GM04504 (cell line): ENCODE measurements at regions not wholly inside any gene's neighbourhood (a gene's known extent, or its start where the extent isn't known, plus 50 kb on each side); places are given as distances from the start of the nearest gene placed in this dataset.
A peak's percentile ranks its signal among the peaks of the same experiment; 100 is the strongest.
"Not testable (repeated sequence)": the region's sequence is repeated elsewhere in the genome, so short reads cannot be mapped to it uniquely, and the experiment has no call there.

Experiments
- DNase-seq: peaks from one replicate; pipeline ENCODE4 v3.0.0-alpha.2; 2012; ENCODE audit warnings: low read depth

DNA sequence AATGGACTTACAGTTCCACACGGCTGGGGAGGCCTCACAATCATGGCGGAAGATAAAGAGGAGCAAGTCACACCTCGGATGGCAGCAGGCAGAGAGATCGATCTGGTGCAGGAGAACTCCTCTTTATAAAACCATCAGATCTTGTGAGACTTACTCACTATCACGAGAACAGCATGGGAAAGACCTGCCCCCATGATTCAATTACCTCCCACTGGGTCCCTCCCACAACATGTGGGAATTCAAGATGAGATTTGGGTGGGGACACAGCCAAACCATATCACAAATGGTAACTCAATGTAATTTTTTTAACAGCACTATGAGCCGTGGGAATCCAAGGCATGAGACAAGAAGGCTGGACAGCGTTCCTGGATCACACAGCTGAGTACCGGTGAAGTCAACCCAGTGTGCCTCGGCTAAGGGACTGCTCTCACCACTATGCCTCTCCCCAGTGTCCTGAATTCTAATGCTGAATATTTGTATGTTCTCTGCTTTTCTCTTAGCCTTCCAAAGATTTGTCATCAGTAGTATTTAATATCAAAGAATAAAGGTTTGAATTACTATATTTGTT lies 84.3 kb downstream of the IRS2 start:
- not testable (repeated sequence) for DNase-seq

DNA sequence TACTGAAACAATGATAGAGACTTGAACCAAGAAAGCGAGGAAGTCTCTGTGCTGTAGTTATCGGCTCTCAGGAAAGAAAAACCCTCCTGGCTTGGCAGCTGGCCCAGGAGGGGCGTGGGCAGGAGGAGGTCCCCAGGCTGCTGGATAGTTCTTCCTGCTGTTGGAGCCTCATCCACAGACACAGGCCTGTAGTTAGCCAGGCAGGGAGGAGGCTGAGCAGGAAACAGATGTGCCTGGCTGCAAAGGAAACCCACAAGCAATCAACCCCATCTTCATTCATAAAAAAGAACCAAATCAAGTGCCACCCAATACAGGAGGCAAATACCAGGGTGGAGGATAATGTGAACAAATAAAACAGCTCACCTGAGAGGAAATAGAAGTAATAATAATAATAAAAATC lies 86.2 kb downstream of the IRS2 start:
- peak; percentile 15 for DNase-seq

DNA sequence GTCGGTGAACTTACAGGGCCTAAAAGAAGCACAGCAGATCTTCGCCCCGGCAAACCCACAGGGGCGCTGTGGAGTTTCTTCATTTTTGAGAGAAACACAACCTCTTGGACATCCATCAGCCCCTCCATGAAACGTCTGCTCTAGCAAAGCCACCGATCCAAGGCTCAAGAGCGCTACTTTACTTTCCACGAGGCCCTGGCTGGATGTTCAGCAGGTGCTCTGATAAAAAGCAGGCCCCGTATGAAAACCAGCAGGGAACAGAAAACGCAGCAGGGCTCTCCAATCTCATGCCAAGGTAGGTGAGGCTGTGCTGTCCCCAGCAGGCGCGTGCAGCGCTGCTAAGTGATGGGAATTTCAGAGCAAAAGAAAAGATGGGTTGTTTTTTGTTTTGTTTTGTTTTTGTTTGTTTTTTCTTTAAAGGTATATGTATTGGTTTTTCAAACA lies 86.7 kb downstream of the IRS2 start:
- no peak for DNase-seq

DNA sequence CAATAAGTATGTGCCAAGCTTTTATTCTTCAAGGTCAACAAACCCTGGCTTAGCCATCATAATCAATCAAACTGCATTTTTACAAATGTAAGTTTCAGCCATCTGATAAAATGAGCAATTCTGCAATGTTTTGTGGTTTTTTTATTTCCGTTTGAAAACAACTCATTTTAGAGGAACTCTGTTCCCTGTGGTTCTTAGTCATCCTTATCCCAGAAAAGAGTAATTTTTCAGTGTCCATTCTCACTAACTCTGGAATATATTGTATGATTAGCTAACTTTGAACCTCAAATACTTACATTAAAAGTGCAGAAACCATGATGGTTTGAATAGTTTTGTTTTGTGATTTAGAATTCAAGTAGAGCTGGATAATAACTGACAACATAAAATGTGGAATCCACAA lies 87.6 kb downstream of the IRS2 start:
- peak; percentile 38 for DNase-seq

DNA sequence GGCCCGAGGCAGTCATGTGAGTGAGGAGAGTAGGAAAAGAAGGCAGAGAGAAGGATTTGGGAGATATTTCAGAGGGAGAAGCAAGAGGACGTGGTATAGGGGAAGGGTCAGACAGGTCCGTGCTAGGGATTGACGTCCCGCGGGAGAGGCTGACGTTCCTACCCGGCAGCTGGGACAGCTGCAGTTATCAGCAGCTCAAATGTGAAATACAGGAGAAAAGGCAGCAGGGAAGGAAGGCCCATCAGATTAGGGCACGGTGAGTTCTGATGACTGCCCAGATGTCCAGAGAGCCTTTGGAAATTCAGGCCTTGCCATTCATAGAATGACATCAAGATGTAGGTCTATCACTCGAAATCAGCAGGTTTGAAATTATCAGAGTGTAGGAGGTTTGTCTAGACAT lies 88.4 kb downstream of the IRS2 start:
- no peak for DNase-seq

DNA sequence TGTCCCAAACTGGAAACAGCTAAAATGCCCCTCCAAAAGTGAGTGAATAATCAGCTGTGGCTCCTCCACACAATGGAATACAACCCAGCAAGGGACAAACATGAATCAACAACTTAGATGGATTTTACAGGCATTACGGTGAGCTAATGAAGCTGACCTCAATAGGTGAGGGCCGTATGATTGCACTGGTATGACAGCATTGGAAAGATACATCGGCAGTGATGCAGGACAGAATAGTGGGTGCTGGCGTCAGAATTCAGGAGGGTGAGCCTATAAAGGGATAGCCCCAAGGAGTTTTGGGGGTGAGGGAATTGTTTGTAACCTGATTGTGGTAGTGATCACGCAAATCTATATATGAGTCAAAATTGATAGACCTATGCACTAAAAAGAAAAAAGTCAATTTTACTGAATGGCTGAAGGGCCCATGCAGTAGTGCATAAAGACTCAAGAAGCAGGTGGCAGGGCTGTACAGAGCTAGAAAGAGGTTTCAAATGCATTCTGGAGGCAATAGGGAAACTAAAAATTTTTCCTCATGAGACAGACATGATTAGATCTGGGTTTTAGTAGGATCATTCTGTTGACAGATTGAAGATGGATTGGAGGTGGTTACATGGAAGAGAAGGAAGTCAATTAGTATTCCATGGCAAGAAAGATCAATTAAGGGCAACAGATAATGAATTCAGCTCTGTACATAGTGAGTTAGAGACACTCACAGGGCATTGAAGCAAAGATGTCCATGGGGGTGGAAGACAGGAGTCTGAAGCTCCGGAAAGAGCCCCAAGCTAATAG lies 90.8 kb downstream of the IRS2 start:
- DNase-seq, result no peak

DNA sequence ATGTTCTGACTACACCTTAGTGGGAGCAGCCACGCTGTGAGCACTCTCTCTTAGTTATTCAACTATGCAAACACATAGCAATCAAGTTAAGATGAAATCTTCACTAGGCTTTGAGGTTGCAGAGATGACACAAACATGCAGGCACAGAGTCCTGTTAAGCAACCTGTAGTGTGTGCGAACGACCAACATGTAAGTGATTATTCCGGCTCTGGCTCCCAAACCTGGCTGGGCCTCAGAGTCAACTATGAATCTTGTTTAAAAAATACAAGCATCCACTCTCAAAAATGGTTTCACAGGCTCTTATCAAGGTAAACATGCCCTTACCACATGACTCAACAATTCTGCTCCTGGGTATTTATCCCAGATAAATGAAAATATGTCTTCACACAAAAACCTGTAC lies 91.4 kb downstream of the IRS2 start:
- DNase-seq, result no peak

DNA sequence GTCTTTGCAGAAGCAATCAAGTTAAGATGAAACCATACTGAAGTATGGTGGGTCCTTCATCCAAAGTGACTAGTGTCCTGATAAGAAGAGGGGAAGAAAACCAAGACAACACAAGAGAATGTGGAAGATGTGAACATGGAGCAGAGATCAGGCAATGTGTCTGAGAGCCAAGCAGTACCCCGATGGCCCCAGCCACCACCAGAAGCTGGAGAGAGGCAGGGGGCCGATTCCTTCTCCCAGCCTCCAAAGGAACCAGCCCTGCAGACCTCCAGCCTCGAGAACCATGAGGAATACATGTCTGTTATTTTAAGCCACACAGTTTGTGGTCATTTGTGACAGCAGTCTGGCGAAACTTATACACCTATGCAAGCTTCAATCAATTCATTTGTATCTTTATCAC lies 93.2 kb downstream of the IRS2 start:
- DNase-seq, result no peak

DNA sequence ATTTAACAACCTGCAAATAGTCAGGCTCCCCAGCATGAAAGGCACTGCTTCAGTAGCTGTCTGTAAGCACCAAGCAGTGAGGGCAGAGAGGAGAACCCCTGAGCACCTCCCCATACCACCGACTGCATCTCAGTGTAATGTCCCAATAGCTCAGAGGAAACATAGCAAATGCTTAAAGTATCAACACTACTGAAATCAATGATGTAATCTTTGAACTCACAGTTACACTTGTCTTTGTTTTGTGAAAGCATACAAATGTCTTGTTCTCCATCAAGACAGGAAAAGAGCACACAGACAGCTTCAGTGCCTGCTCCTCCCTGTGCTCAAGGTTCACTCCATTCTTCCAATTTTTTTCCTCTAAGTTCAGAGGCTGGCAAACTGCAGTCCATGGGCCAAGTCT lies 94.7 kb downstream of the IRS2 start:
- no peak for DNase-seq

DNA sequence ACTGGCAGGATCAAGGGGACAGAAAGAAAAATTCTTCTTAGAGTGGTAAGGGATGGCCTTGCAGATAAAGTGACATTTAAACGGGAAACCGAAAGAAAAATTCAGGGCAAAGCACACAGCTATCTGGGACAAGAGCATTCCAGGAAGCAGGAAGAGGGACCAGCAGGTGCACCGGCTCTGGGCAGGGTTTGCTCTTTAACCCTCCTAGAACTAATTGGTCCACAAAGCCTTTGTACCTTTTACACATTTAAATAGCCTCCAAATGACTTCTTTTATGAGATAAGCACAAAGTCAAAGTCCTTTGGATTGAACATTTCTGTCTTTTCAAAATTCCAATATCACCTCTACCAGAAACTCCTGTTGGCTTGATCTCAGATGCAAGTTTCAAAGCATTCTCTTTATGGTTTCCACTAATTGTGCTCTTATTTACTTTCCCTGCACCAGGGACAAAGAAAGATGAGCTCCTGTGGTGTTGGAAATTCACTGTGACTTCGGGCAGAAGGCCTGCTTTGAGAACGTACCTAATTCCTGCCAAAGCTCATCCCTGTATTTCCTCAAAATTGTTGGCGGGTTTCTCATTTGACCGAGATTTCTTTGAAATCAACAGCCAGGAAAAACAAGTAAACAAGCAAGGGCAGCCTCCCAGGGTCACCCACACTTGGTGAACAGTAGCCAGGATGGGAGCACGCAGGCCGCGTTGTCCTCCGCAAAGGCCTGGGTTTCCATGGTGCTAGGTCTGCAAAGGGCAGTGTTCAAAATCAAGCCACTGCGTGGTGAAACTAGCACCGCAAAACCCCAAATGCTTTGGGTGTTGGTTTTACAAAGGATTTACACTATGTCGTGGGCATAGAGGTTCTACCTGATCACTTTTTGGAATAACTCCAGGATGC lies 98.6 kb downstream of the IRS2 start:
- no peak for DNase-seq

DNA sequence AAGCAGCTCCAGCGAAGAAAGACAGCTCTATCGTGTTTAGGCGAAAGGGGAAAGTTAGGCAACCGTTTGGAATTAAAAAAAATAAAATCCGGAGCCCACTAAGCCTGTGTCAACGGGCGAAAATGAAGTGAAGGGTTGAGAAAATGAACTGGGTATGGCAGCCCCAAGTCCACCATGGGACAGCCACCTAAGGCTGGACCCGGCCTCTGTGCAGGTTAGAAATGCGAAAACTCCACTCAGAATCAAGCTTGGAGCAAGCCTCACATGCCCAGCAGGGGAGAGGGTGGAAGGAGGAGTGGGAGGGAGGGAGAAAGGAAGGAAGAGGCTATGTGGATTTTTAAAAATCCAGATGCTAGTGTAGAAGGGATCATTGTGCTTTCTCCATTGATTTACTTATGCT lies 101.2 kb downstream of the IRS2 start:
- DNase-seq, result no peak

DNA sequence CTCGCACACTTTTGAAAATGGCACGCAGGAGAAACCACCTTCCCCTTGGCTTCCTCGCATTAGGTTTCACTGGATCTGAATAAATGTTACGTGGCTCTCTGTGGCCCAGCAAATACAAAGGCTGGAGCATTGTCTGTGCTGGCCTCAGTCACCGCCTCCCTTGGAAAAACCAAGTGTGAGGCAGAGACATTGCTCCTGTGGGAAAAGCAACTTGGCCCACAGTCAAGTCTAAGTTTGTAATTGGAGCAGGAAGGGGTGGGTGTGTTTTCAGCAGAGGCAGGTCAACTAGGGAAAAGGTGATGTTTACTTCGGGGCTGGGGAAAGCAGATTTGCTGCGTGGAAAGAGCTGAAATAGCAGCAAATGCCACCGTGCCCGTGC lies 101.6 kb downstream of the IRS2 start:
- DNase-seq, result no peak

DNA sequence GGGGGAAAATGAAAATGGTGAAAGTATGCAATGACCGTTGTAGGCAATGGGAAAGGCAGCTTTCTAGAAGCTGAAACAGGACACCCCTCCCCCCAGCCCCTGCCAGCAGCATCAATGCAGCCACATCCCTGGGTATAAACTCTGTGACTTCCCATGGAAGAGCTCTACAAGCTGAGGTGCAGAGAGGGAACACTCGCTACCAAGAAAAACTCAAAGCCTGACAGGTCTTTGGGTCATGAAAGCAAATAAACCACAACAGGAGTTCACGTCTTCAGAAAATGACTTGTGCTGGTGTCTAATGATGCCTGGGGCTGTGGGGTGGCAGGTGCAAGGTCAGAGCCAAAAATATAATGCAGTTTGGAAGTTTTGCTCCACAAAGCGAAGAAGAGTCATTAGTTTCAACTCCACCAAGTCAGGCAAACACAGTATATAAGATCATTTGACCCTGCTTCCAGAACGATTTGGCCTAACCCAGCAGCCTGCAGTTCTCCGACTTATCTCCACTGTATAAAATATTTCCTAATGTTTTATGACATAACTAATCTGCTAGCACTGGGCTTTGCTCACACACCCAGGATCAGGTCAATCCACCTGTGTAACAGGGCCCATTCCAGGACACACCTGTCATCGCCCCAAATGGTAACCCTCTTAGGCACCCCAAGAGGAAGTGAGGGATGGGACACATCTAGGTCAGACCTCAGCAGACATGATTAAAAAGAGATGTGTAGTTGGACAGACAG lies 102.1 kb downstream of the IRS2 start:
- no peak for DNase-seq

DNA sequence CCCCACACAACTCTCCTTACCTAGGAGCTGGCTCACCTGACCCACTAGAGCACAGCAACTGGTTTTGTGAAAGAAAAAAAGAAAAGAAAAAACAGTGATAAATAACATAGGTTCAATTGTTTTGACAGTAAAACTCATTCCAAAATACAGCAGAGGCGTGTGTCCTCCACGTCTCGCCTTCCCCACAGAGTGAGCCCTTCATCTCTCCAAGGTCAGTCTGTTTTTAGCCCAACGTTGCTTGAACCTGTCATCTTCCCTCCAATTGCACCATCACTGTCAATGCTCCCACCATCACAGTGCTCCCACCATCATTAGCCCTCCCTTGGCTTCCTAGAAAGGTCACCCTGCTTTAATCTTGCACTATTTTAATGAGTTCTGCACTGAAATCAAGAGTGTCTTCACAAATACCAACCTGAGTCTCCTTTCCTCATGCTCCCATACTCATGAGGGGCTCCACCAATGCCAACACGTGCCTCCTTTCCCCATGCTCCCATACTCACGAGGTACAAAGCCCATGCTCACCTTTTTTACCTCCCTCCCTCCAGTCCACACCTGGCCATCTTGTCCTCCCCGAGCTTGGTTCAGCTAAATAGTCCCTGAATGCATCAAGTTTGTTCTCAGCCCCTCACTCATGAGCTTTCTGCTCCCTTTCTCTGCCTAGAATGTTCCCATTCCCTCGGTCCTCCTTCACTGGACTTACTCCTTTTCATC lies 103.7 kb downstream of the IRS2 start:
- no peak for DNase-seq

DNA sequence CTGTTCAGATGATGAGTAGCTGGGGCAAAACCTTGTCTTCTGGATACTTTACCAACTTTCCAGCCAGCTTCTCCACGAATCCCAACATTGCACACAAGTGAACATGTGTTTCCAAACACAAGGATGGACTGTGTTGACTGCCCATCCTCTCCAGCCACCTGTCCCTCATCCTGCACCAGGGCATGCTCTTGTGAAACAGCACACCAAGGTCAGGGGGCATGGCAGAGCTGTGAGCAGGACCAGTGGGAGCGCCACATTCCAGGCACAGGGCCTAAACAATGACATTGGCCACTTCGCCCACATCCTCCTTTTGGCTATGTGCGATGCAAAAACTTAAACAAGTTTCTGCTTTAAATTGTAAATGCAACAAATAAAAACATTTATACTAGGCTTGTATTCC lies 105.5 kb downstream of the IRS2 start:
- DNase-seq, result no peak

DNA sequence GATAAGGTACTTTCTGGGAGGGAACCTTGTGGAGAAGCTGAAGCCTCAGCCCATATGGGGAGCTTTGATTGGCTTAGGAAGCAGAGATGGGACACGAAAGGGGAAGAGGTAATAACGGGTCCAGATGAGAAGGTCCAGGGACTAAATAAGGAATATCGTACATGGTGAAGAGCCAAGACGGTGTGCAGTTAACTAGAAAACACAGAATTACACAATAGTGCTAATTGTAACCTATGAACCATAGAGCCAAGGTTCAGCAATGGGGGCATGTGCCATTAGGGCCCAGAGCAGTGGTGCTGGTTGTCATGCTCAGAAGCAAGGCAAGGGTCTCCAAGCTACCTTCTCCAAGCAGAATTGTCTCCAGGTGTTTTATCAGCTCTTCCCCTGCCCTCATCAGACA lies 106.1 kb downstream of the IRS2 start:
- DNase-seq, result no peak

DNA sequence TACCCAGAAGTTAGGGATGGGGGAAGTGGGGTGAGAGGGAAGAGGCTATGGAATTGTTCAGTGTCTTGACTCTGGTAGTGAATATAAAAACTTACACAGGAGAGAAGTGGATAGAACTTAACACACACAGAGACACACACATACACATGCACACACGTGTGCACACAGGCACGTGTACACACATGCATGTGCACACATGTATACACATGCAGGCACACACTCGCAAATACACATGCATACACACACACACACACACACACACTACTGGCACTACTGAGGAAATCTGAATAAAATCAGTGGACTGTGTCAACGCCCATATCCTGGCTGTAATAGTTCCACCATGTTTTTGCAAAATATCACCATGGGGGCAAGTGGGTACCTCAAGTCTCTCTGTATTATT lies 107.9 kb downstream of the IRS2 start:
- no peak for DNase-seq

DNA sequence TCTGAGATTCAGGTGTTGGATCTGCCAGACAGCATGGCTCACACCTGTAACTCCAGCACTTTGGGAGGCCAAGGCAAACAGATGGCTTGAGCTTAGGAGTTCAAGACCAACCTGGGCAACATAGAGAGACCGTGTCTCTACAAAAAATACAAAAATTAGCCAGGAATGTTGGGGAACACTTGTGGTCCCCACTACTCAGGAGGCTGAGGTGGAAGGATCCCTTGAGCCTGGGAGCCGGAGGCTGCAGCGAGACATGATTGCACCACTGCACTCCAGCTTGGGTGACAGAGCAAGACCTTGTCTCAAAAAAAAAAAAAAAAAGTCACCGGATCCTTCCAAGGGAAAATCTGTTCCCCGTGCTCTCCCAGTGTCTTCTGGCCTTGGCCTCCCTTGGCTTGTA lies 109.2 kb downstream of the IRS2 start:
- DNase-seq, result no peak

DNA sequence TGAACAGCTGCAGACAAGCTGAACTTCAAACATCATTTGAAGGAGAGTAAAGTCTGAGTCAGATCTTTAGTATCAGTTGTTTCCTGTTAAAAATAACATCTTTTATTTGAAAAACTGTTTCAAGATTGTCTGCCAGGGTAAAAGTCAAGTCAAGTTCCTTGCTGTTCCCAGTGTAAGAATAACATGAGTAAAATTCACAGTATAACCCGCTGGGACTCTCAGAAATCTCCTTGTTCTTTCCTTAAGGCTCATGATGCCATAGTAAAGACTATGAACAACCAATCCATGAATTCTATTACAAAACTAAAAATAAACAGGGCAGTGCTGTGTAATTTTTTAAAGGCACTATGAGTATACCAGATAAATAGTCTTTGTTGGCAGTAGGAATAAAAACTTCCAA lies 112.9 kb downstream of the IRS2 start:
- no peak for DNase-seq

DNA sequence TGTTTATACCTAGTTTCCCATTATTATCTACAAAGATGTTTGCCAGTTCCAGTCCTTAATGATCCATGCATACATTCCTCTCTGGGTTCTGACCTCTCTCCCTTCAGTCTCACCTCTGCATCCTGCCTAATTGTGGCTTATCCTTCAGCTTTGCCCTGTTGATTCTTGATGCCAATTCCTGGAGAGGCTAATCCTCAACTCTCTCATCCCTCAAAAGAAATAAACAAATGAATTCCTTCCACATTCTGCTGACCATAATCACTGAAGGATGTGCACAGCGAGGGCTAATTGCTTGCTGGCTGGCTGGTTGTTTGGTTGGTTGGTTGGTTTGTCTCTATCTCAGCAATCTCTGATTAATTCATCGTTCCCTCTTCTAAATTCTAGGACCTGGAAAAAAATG lies 113.8 kb downstream of the IRS2 start:
- peak; percentile 9 for DNase-seq

DNA sequence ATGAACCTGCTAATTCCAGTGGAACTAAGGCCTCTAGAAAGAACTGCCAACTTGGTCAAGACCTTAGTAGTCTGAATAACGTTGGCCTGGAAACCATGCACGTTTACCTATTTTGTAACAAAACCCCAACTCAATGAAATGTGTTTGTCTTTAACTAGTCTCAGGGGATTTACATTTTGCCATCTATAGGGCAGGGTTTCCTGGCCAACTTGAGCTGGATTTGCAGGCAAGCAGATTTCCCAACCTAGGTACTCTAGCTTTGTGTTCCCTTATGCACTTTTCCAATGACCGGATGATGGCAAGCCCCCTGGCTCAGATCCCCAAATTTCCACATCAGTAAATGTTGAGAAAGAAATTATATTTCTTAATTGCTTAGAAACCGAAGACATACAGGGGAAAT lies 114.5 kb downstream of the IRS2 start:
- no peak for DNase-seq

DNA sequence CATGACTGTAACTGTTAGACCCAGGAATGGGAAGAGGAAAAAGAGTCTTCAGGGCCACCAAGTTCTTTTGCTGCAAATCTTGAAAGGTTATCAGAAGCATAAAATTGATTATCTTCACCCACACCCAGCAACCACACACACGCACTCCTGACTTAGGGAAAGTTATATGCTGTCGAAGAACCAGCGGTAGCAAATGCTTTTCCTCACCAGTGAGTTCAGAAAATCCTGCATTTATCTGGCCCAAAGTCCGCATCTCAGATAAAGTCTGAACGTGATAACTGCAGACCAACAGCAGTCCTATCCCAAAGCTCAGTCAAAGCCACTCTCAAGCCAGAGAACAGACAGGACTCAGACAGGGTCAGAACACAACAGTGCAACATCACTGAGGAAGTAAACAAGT lies 115.6 kb downstream of the IRS2 start:
- DNase-seq, result no peak
